Transverse colon (tissue), 4 donors: ENCODE measurements at regions not wholly inside any gene's neighbourhood (a gene's known extent, or its start where the extent isn't known, plus 50 kb on each side); places are given as distances from the start of the nearest gene placed in this dataset.

Experiments
- CTCF ChIP-seq, 5 experiments: fragments of 200-600 bp in 3 of 5; fragments of 450-650 bp in 2 of 5; sonication (generic) in 3 of 5; IDR thresholded peaks; 1 replicate in 2 of 5; 2 replicates in 3 of 5; pipeline ENCODE4 v1.5.1; 2016 to 2017; ENCODE audit warnings: antibody characterized with exemption in 5 of 5, inconsistent platforms in 3 of 5, mild to moderate bottlenecking in 2 of 5, moderate library complexity in 1 of 5
- EP300 ChIP-seq: sonication (generic); formaldehyde crosslinking; IDR thresholded peaks from one replicate; pipeline ENCODE4 v1.6.1; 2017; ENCODE audit warnings: antibody characterized with exemption, low read depth
- POLR2A ChIP-seq: fragments of 450-650 bp; IDR thresholded peaks from one replicate; pipeline ENCODE4 v1.6.1; 2016; ENCODE audit warnings: antibody characterized with exemption, mild to moderate bottlenecking, moderate library complexity
- POLR2AphosphoS5 ChIP-seq, 3 donors: sonication (generic); formaldehyde crosslinking; IDR thresholded peaks; one replicate each; pipeline ENCODE4 v1.6.1; 2016; ENCODE audit warnings: antibody characterized with exemption in 3 of 3

GRCh38 chr3:89586676-89587075, 479.3 kb downstream of the EPHA3 start:
- TF ChIP-seq POLR2A = no peak
- TF ChIP-seq CTCF (IDR thresholded peaks at IDR 0.05) = no peak
- no peak for TF ChIP-seq EP300
- no peak for TF ChIP-seq POLR2AphosphoS5 (IDR thresholded peaks at IDR 0.05)
